H9 (cell line): ENCODE measurements at regions not wholly inside any gene's neighbourhood (a gene's known extent, or its start where the extent isn't known, plus 50 kb on each side); places are given as distances from the start of the nearest gene placed in this dataset.

Experiments
- DNase-seq: peaks from one replicate; pipeline ENCODE4 v3.0.0-alpha.2; 2017
- H2AFZ ChIP-seq: one replicate; pipeline ENCODE4 v1.6.1; 2013; ENCODE audit warnings: mild to moderate bottlenecking, low read length, control low read depth, moderate library complexity
- H2AK5ac ChIP-seq: 2 replicates; pipeline ENCODE4 v1.6.1; 2013; ENCODE audit warnings: low read length, control low read depth, mixed read lengths; ENCODE audit not compliant: insufficient read length
- H2BK120ac ChIP-seq: one replicate; pipeline ENCODE4 v1.6.1; 2013; ENCODE audit warnings: low read depth, mild to moderate bottlenecking, low read length, control low read depth, inconsistent platforms; ENCODE audit not compliant: poor library complexity, severe bottlenecking
- H2BK12ac ChIP-seq: 2 replicates; pipeline ENCODE4 v1.6.1; 2013; ENCODE audit warnings: low read length, control low read depth, mixed read lengths, low read depth; ENCODE audit not compliant: insufficient read length
- H2BK15ac ChIP-seq: 2 replicates; pipeline ENCODE4 v1.6.1; 2013; ENCODE audit warnings: low read depth, low read length, control low read depth
- H2BK20ac ChIP-seq: one replicate; pipeline ENCODE4 v1.6.1; 2013; ENCODE audit warnings: low read depth, mild to moderate bottlenecking, low read length, control low read depth, inconsistent platforms; ENCODE audit not compliant: poor library complexity, severe bottlenecking
- H2BK5ac ChIP-seq: 2 replicates; pipeline ENCODE4 v1.6.1; 2013; ENCODE audit warnings: low read length, control low read depth, mixed read lengths; ENCODE audit not compliant: insufficient read length
- H3K14ac ChIP-seq: 2 replicates; pipeline ENCODE4 v1.6.1; 2013; ENCODE audit warnings: low read length, control low read depth; ENCODE audit not compliant: insufficient read depth
- H3K18ac ChIP-seq: 2 replicates; pipeline ENCODE4 v1.6.1; 2013; ENCODE audit warnings: low read depth, mild to moderate bottlenecking, mixed read lengths, low read length, control low read depth; ENCODE audit not compliant: insufficient read length
- H3K23ac ChIP-seq: 2 replicates; pipeline ENCODE4 v1.6.1; 2013; ENCODE audit warnings: low read length, control low read depth, mixed read lengths, low read depth; ENCODE audit not compliant: insufficient read length
- H3K23me2 ChIP-seq: 2 replicates; pipeline ENCODE4 v1.6.1; 2013; ENCODE audit warnings: low read depth, mild to moderate bottlenecking, mixed read lengths, low read length, control low read depth; ENCODE audit not compliant: insufficient read length, poor library complexity, severe bottlenecking
- H3K27ac ChIP-seq: 2 replicates; pipeline ENCODE4 v1.5.1; 2013; ENCODE audit warnings: low read length, control low read depth, mixed read lengths, low read depth; ENCODE audit not compliant: insufficient read length
- H3K27me3 ChIP-seq: 2 replicates; pipeline ENCODE4 v1.6.1; 2013; ENCODE audit warnings: low read length, control low read depth, inconsistent platforms; ENCODE audit not compliant: insufficient read depth
- H3K4ac ChIP-seq: 2 replicates; pipeline ENCODE4 v1.6.1; 2013; ENCODE audit warnings: low read depth, mild to moderate bottlenecking, control low read depth, inconsistent platforms, low read length, moderate library complexity
- H3K4me1 ChIP-seq: 2 replicates; pipeline ENCODE4 v1.6.1; 2013; ENCODE audit warnings: low read length, control low read depth, inconsistent platforms; ENCODE audit not compliant: insufficient read depth
- H3K4me2 ChIP-seq: 2 replicates; pipeline ENCODE4 v1.6.1; 2013; ENCODE audit warnings: low read length, control low read depth, mixed read lengths; ENCODE audit not compliant: insufficient read length, insufficient read depth
- H3K56ac ChIP-seq: 2 replicates; pipeline ENCODE4 v1.6.1; 2013; ENCODE audit warnings: low read depth, mild to moderate bottlenecking, mixed read lengths, low read length, control low read depth; ENCODE audit not compliant: insufficient read length
- H3K79me1 ChIP-seq: 2 replicates; pipeline ENCODE4 v1.6.1; 2013; ENCODE audit warnings: low read depth, mild to moderate bottlenecking, moderate library complexity, low read length, control low read depth, inconsistent platforms; ENCODE audit not compliant: insufficient read depth, poor library complexity, severe bottlenecking
- H3K79me2 ChIP-seq: 2 replicates; pipeline ENCODE4 v1.6.1; 2013; ENCODE audit warnings: low read length, control low read depth, inconsistent platforms; ENCODE audit not compliant: insufficient read depth
- H3K9ac ChIP-seq: 2 replicates; pipeline ENCODE4 v1.6.1; 2013; ENCODE audit warnings: low read length, control low read depth, mixed read lengths; ENCODE audit not compliant: insufficient read length; ENCODE audit errors: extremely low read depth
- H3K9me3 ChIP-seq: one replicate; pipeline ENCODE4 v1.6.1; 2013; ENCODE audit warnings: low read depth, low read length, inconsistent platforms; ENCODE audit not compliant: control insufficient read depth
- H3T11ph ChIP-seq: one replicate; pipeline ENCODE4 v1.6.1; 2013; ENCODE audit warnings: mild to moderate bottlenecking, low read length, control low read depth, inconsistent platforms
- H4K20me1 ChIP-seq: one replicate; pipeline ENCODE4 v1.6.1; 2013; ENCODE audit not compliant: control insufficient read depth, insufficient read length, insufficient read depth
- H4K5ac ChIP-seq: 2 replicates; pipeline ENCODE4 v1.6.1; 2013; ENCODE audit warnings: low read depth, mild to moderate bottlenecking, mixed read lengths, low read length, control low read depth; ENCODE audit not compliant: insufficient read length
- H4K8ac ChIP-seq: replicated peaks from 2 replicates; pipeline ENCODE4 v1.6.1; 2013; ENCODE audit warnings: low read length, control low read depth, mixed read lengths, low read depth; ENCODE audit not compliant: insufficient read length
- H4K91ac ChIP-seq: 2 replicates; pipeline ENCODE4 v1.6.1; 2013; ENCODE audit warnings: low read depth, mild to moderate bottlenecking, moderate library complexity, mixed read lengths, low read length, control low read depth; ENCODE audit not compliant: insufficient read length
- H3K27ac Mint-ChIP-seq, 3 experiments: 2 replicates in 2 of 3; 3 replicates in 1 of 3; pipeline ENCODE4 v1.8.0; 2020 to 2021; ENCODE audit warnings: mixed read lengths in 3 of 3, mild to moderate bottlenecking in 1 of 3, moderate library complexity in 1 of 3
- H3K27me3 Mint-ChIP-seq: 2 replicates; pipeline ENCODE4 v1.8.0; 2021; ENCODE audit warnings: low read depth, mild to moderate bottlenecking, moderate library complexity, mixed read lengths
- H3K36me3 Mint-ChIP-seq, 3 experiments: 2 replicates in 2 of 3; 3 replicates in 1 of 3; pipeline ENCODE4 v1.8.0; 2020 to 2021; ENCODE audit warnings: low read depth in 3 of 3, mixed read lengths in 3 of 3; ENCODE audit not compliant: insufficient read depth in 1 of 3
- H3K4me1 Mint-ChIP-seq, 2 experiments: 2 replicates each; pipeline ENCODE4 v1.8.0; 2020; ENCODE audit warnings: mixed read lengths in 2 of 2
- H3K4me3 Mint-ChIP-seq, 2 experiments: 2 replicates in 1 of 2; 3 replicates in 1 of 2; pipeline ENCODE4 v1.8.0; 2020 to 2021; ENCODE audit warnings: mild to moderate bottlenecking in 2 of 2, mixed read lengths in 2 of 2, moderate library complexity in 1 of 2
- H3K9me3 Mint-ChIP-seq, 2 experiments: 2 replicates in 1 of 2; 3 replicates in 1 of 2; pipeline ENCODE4 v1.8.0; 2020; ENCODE audit warnings: mild to moderate bottlenecking in 2 of 2, mixed read lengths in 2 of 2, moderate library complexity in 1 of 2
- CTCF ChIP-seq: fragments of 200-600 bp; sonication (generic); conservative IDR thresholded peaks from 3 replicates; pipeline ENCODE4 v1.8.0; 2021; ENCODE audit warnings: antibody characterized with exemption, mild to moderate bottlenecking
- WGBS: extraction: QIAGEN DNeasy Blood & Tissue Kit; methylation state at CpG from one replicate; pipeline ENCODE4 v1.1.7; 2013; ENCODE audit warnings: missing lambda C conversion rate, low lambda C conversion rate, mixed read lengths; ENCODE audit not compliant: insufficient read length; ENCODE audit errors: extremely low coverage; 5-methylcytosine and 5-hydroxymethylcytosine counted together

- Histone ChIP-seq H4K91ac (no peak overlapping the region), H2BK20ac (no peak overlapping the region), H2AK5ac (no peak overlapping the region), H2BK12ac (no peak overlapping the region), H3K14ac (no peak overlapping the region), H3K79me2 (no peaks in the 10 kb centered on the region), H3K27me3 (no peaks in the 10 kb centered on the region), H3K4me2 (no peak overlapping the region), H3K4me1 (peaks cover 6% of the 10 kb centered on the region; the same call in 1 of the 2 replicates), H2BK120ac (no peak overlapping the region), H3T11ph (no peak overlapping the region), H3K4ac (no peak overlapping the region), H3K23ac (no peak overlapping the region), H3K79me1 (no peaks in the 10 kb centered on the region), H3K9me3 (no peaks in the 10 kb centered on the region), H2AFZ (no peak overlapping the region), H3K27ac (no peak overlapping the region), H3K23me2 (no peaks in the 10 kb centered on the region), H4K8ac (no peak overlapping the region), H4K20me1 (no peaks in the 10 kb centered on the region), H3K9ac (no peak overlapping the region), H3K56ac (no peak overlapping the region), H3K18ac (no peak overlapping the region), H4K5ac (no peak overlapping the region), H2BK15ac (no peak overlapping the region), H2BK5ac (no peak overlapping the region)
- Mint-ChIP-seq H3K27me3 (peaks cover 9% of the 10 kb centered on the region), H3K27ac (no peak overlapping the region), H3K36me3 (no peaks in the 10 kb centered on the region), H3K4me1 (peaks cover 25 to 27% of the 10 kb centered on the region in 2 experiments), H3K4me3 (no peak overlapping the region), H3K9me3 (no peaks in the 10 kb centered on the region; a peak in 1 of 5 replicates)
- no CpG with 5 or more reads among the region's 10 CpGs for WGBS
- no peak for DNase-seq
- no peak for TF ChIP-seq CTCF
Observed at GRCh38 chr6:165823609-165824326, 160.7 kb upstream of the PDE10A start.
